GM19468 (cell line): ENCODE measurements at regions not wholly inside any gene's neighbourhood (a gene's known extent, or its start where the extent isn't known, plus 50 kb on each side); places are given as distances from the start of the nearest gene placed in this dataset.

ENCODE experiments used
- ATAC-seq: cut with Tn5 transposase; IDR thresholded peaks from one replicate; pipeline ENCODE4 v1.9.1; 2021; ENCODE audit warnings: mild to moderate bottlenecking, moderate library complexity, moderate number of reproducible peaks; ENCODE audit not compliant: unreplicated experiment; ENCODE audit errors: extremely low read depth

GRCh38 chr1:239722035-239722434 is 335.7 kb downstream of the CHRM3 start:
- no peak for ATAC-seq

- ATAC-seq, result no peak
These were observed 337.5 kb downstream of the CHRM3 start for GRCh38 chr1:239723776-239724367.

- ATAC-seq, result no peak
These were observed 339.0 kb downstream of the CHRM3 start for GRCh38 chr1:239725371-239725770.

GRCh38 chr1:239725933-239726332 is 339.6 kb downstream of the CHRM3 start:
- ATAC-seq, result no peak

DNA sequence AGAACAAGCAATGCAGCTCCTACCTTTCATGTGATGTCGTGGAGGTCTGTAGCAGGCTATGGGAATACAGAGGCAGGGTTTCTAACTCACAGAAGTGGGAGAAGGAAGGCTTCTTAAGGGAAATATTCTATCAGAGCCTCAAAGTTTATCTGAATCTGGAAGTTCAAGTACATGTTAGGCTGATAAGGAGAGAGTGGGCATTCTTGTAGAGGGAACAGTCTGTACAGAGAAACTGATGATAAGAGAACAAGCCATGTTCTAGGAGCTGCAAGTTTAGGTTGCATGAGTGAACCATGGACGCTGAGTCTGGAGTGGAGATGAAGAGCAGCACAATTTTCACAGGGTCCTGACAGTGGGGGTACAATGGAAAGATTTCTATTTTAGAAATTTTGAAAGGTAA is 344.0 kb downstream of the CHRM3 start:
- ATAC-seq, result no peak

GRCh38 chr1:239731082-239731748 is 344.8 kb downstream of the CHRM3 start:
- no peak for ATAC-seq

GRCh38 chr1:239732770-239733169 is 346.4 kb downstream of the CHRM3 start:
- no peak for ATAC-seq

DNA sequence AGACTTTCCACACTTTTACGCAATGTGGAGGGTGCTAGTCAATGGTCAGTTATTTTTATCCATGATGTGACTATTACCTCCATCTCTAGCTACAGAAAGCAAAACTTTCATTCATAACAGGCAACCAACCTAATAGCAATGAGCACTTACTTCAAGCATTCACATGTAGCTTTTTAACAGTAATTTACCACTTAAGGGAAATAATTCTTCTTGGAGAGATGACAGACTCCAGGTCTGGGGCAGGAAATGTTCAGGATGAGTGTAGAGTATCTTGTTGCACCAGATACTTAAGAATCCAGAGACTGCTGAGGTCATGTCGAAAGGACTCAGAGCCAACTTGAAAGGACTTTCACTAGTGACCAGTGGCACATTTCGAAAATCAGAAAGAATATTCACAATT is 347.6 kb downstream of the CHRM3 start:
- ATAC-seq, result no peak

DNA sequence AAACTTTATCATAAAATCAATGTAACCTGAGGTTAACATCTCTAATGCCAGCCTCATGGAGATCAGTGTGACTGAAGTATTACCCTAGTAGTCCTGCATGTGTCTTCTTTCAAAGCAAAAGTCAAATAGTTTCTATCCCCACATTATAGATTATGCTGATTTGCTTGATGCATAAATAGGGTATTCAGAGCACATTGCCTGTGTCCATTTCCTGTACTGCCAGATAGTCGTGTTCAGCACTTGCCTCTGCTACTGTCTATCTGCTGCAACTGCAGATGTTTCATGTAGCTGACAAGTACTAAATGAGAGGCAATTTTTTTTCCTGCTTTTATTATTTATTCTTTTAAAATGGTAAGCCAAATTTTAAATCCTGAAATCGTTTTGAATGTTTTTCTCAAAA is 348.7 kb downstream of the CHRM3 start:
- ATAC-seq, result no peak

- no peak for ATAC-seq
These were observed 350.1 kb downstream of the CHRM3 start for GRCh38 chr1:239736479-239736878.

- ATAC-seq, result no peak
These were observed 352.3 kb upstream of the FMN2 start for GRCh38 chr1:239739375-239739774.

GRCh38 chr1:239739919-239740318 is 351.8 kb upstream of the FMN2 start:
- ATAC-seq, result no peak

DNA sequence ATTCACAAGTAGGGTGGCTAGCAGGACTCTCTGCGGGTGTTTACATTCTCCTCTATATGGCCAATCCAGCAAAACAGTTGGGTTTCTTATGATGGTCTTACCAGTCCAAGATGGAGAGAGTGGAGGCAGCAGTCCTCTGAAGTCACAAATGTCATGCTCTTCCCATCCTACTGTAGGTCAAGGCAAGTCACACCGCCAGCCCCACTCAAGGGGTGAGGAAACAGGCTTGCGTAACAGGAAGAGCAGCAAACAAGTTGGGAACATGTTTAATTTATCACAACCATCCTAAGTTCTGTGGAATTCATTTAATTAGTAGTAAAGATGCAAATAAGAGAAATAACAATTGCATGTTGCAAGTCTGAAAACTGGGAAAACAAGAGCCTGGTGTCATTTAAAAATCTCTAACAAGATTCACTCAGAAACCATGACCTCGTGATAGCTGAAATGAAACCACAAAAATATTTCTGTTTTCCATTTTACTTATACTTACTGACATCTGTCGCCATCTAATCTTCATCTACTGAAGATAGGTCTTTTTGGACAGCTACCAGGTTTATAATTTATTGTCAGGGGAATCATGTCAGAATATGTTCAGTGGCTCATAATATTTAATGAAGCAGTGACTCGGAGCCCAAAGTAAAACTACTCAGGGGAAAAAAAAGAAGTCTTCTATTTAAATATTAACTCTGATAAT is 349.1 kb upstream of the FMN2 start:
- ATAC-seq, result no peak

GRCh38 chr1:239744851-239745250 is 346.8 kb upstream of the FMN2 start:
- no peak for ATAC-seq

DNA sequence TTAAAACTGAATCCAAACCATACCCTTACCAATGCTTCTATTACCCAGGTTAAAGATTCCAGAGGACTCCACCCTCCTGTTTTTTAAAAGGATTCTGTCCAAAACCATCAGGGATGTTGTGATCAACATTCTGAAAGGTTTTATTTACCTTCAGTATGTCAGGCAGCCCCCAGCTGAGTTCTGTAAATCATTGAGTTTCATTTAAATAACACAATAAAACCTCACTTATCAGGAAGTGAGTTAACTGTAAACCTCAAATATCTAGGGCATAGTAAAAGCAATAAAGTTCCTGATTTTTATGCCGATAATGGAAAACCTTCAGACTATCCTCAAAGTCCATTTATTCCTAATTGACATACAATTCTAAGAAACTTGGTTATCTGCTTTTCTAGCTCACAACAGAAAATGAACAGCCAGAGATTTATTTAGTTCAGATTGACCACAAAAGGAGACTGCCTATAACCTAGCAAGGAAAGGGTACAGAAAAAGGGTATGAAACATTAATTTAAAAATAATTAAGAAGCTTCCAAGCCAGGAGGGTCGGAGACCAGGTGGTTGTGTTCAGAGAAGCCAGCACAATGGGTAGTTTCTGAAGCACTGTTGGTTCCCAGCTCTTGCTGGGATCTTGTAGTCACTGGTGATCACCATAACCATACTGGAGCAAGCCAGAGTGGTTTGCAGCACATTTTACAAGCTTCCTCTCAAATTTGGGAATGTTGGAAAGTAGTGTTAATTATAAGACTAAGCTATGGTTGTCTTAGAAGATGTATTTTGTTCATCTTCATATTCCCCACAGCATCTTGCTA is 336.4 kb upstream of the FMN2 start:
- no peak for ATAC-seq

- no peak for ATAC-seq
These were observed 334.0 kb upstream of the FMN2 start for GRCh38 chr1:239757716-239758115.

- no peak for ATAC-seq
These were observed 332.9 kb upstream of the FMN2 start for GRCh38 chr1:239758756-239759155.

- no peak for ATAC-seq
These were observed 330.2 kb upstream of the FMN2 start for GRCh38 chr1:239761509-239761908.

- ATAC-seq, result no peak
These were observed 327.8 kb upstream of the FMN2 start for GRCh38 chr1:239763850-239764249.

DNA sequence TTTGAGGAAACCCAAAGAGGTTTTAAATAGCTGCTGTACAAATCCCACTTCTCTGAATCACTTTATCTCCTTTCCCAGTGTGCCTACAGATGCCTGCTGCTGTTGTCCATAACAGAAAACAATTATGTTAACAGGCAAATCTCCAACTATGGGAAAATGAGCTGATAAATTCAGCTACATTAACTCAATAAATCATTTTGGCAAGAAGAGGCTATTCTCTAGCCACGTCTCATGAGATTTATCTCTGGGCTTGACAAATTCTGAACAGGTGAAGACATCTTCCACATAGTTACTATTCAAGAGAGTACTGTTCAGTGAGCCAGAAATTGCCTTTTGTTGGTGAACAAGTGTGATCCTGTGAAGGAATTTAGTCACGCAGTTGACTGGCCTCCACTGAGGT is 327.1 kb upstream of the FMN2 start:
- no peak for ATAC-seq

GRCh38 chr1:239765163-239765562 is 326.5 kb upstream of the FMN2 start:
- no peak for ATAC-seq
